ENCODE measurements at regions not wholly inside any gene's neighbourhood (a gene's known extent, or its start where the extent isn't known, plus 50 kb on each side); places are given as distances from the start of the nearest gene placed in this dataset.

DNA sequence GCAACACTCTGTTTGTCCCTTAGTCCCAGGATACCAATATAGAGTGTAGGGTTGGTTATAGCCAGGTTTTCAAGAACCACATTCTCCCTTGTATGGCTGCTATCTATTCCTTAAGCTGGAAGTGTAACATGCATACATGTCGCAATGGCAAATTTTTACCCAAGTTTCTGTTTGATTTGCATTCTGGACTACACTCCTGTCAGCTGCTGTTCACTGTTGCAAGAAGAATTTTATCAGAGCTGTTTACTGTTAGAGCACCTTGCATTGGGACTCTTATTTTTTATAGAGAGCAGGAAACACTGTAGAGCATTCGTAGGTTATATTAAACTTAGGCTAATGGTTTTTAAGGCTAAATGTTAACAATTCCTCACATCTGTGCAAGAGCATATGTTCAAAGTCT lies 376.0 kb upstream of the LRFN5 start (continued):
- no peak for TF ChIP-seq YY1 (IDR thresholded peaks at IDR 0.05; ENCODE audit: extremely low read depth, insufficient replicate concordance, low read depth, low read length)
- TF ChIP-seq POLR2A (IDR thresholded peaks at IDR 0.05; ENCODE audit: borderline replicate concordance, extremely low read depth, insufficient read depth, insufficient read length): no peak
- no peak for TF ChIP-seq CBX3 (IDR thresholded peaks at IDR 0.05; ENCODE audit: low read depth)
- TF ChIP-seq EZH2 (IDR thresholded peaks at IDR 0.05): no peak
- TF ChIP-seq CTCF (IDR thresholded peaks at IDR 0.05 in 2 of 3, conservative IDR thresholded peaks at IDR 0.05 in 1 of 3; ENCODE audit: borderline replicate concordance in 1 of 3, insufficient read depth in 1 of 3, low read depth in 2 of 3, low read length in 2 of 3): no peak
- no peak for TF ChIP-seq TCF7L2 (IDR thresholded peaks at IDR 0.05; ENCODE audit: borderline replicate concordance, extremely low read depth, insufficient read depth, insufficient read length)

- ChIA-PET POLR2A (no interaction called here), RAD21 (ENCODE audit: low non-redundant PET in 1 of 2, low total read pairs in 2 of 2, uncharacterized antibody in 2 of 2, unreplicated experiment in 2 of 2) (no interaction called here), CTCF (no interaction called here)
- no peaks in the 10 kb centered on the region for H3K36me3 ChIP-seq (ENCODE audit: control insufficient read depth in 1 of 2, insufficient read depth in 2 of 2, low read length in 2 of 2)
- no peaks in the 10 kb centered on the region for H3K79me2 ChIP-seq (ENCODE audit: insufficient read depth, low read length)
- no peaks in the 10 kb centered on the region for H4K20me1 ChIP-seq (ENCODE audit: insufficient read depth)
- no peaks in the 10 kb centered on the region for H3K4me1 ChIP-seq (ENCODE audit: control insufficient read depth in 1 of 2, insufficient read depth in 2 of 2, low read length in 2 of 2)
- H3K4me2 ChIP-seq (ENCODE audit: low read length): no peak overlapping the region
- no TSS peak for BruUV-seq (replicated peaks)
- TF ChIP-seq CTCF (IDR thresholded peaks at IDR 0.05 in 2 of 3, conservative IDR thresholded peaks at IDR 0.05 in 1 of 3; ENCODE audit: borderline replicate concordance in 1 of 3, insufficient read depth in 1 of 3, low read depth in 2 of 3, low read length in 2 of 3) (no peak), YY1 (IDR thresholded peaks at IDR 0.05; ENCODE audit: extremely low read depth, insufficient replicate concordance, low read depth, low read length) (no peak), ZBTB33 (IDR thresholded peaks at IDR 0.05; ENCODE audit: extremely low read depth, insufficient replicate concordance, low read length) (no peak), EZH2phosphoT487 (IDR thresholded peaks at IDR 0.05; ENCODE audit: borderline replicate concordance) (no peak), CEBPB (IDR thresholded peaks at IDR 0.05; ENCODE audit: low read depth) (no peak), ZFX (IDR thresholded peaks at IDR 0.05) (no peak), POLR2A (IDR thresholded peaks at IDR 0.05; ENCODE audit: borderline replicate concordance, extremely low read depth, insufficient read depth, insufficient read length) (no peak), SIN3A (IDR thresholded peaks at IDR 0.05; ENCODE audit: low read depth) (no peak), RAD21 (IDR thresholded peaks at IDR 0.05; ENCODE audit: low read depth) (no peak), SRF (IDR thresholded peaks at IDR 0.05; ENCODE audit: low read depth) (no peak), TCF7L2 (IDR thresholded peaks at IDR 0.05; ENCODE audit: borderline replicate concordance, extremely low read depth, insufficient read depth, insufficient read length) (no peak), POLR2AphosphoS5 (IDR thresholded peaks at IDR 0.05; ENCODE audit: low read depth, low read length) (no peak), JUND (IDR thresholded peaks at IDR 0.05) (no peak)
- intact Hi-C loops (cut with micrococcal nuclease): no loop called here
- no peaks in the 10 kb centered on the region for H3K27me3 ChIP-seq (ENCODE audit: insufficient read depth, low read length)
- no peak overlapping the region for H3K4me3 ChIP-seq (replicated peaks in 1 of 2; ENCODE audit: low read depth in 1 of 2, low read length in 2 of 2)
- ATAC-seq (no peak), DNase-seq (ENCODE audit: low read depth, low spot score) (no peak)
- no peak overlapping the region for H3K9ac ChIP-seq (ENCODE audit: low read length)
- no peaks in the 10 kb centered on the region; a peak in 1 of 4 replicates for H3K9me3 ChIP-seq (ENCODE audit: control insufficient read depth in 1 of 2, insufficient read depth in 1 of 2, low read depth in 1 of 2, low read length in 2 of 2)
- H3K27ac ChIP-seq (ENCODE audit: low read depth, low read length): no peak overlapping the region
- H3K9me2 ChIP-seq (ENCODE audit: insufficient read depth): no peaks in the 10 kb centered on the region
- H2AFZ ChIP-seq (ENCODE audit: low read depth, low read length, poor library complexity, severe bottlenecking): no peak overlapping the region
Measured at GRCh38 chr14:41229824-41230223, 376.9 kb upstream of the LRFN5 start.
